Panc1 (cell line): ENCODE measurements at regions not wholly inside any gene's neighbourhood (a gene's known extent, or its start where the extent isn't known, plus 50 kb on each side); places are given as distances from the start of the nearest gene placed in this dataset.

Source experiments
- ATAC-seq: fragments of 200-7000 bp; cut with Tn5 transposase; 2 replicates; pipeline ENCODE4 v1.9.1; 2020; ENCODE audit warnings: mild to moderate bottlenecking, moderate library complexity
- BruUV-seq: library from RNA; stranded (reverse); fragments of 400-500 nt; replicated peaks from 2 replicates; lab custom pipeline; 2021; lab: Mats Ljungman, UMichigan
- CTCF ChIA-PET: fragments of 300-600 bp; sonication (Branson Sonifier 250); formaldehyde crosslinking; loops from one replicate; lab custom pipeline; 2022; ENCODE audit warnings: antibody characterized with exemption; lab: Charles Lee
- POLR2A ChIA-PET: fragments of 300-600 bp; sonication (Branson Sonifier 250); formaldehyde crosslinking; loops from one replicate; lab custom pipeline; 2022; ENCODE audit warnings: antibody characterized with exemption; lab: Charles Lee
- DNase-seq: peaks from one replicate; pipeline ENCODE4 v3.0.0-alpha.2; 2010; ENCODE audit warnings: low read depth, low spot score
- H3K27ac ChIP-seq: 2 replicates; pipeline ENCODE4 v1.5.1; 2011; ENCODE audit warnings: mild to moderate bottlenecking, low read length, inconsistent platforms
- H3K27me3 ChIP-seq: fragments of 200-500 bp; sonication (Bioruptor generic); 2 replicates; pipeline ENCODE4 v1.6.0; 2014; ENCODE audit warnings: low read length, inconsistent platforms; ENCODE audit not compliant: control insufficient read depth, insufficient read depth
- H3K36me3 ChIP-seq: fragments of 200-500 bp; sonication (Bioruptor generic); 2 replicates; pipeline ENCODE4 v1.5.1; 2014; ENCODE audit warnings: inconsistent platforms, mild to moderate bottlenecking, low read length, moderate library complexity; ENCODE audit not compliant: control insufficient read depth, insufficient read depth
- H3K4me1 ChIP-seq: 2 replicates; pipeline ENCODE4 v1.5.1; 2011; ENCODE audit warnings: inconsistent platforms, mild to moderate bottlenecking, low read length, moderate library complexity; ENCODE audit not compliant: control insufficient read depth, insufficient read depth
- H3K4me3 ChIP-seq, 2 experiments: 2 replicates each; pipeline ENCODE4 v1.5.1; 2011 to 2012; ENCODE audit warnings: low read depth in 2 of 2, low read length in 2 of 2, mild to moderate bottlenecking in 2 of 2, inconsistent platforms in 1 of 2, moderate library complexity in 1 of 2
- H3K9me3 ChIP-seq: fragments of 200-500 bp; sonication (Bioruptor generic); 2 replicates; pipeline ENCODE4 v1.5.1; 2014; ENCODE audit warnings: low read depth, mild to moderate bottlenecking, inconsistent platforms, low read length, moderate library complexity; ENCODE audit not compliant: control insufficient read depth, insufficient read depth
- CTCF ChIP-seq: fragments of 450-650 bp; IDR thresholded peaks from 2 replicates; pipeline ENCODE4 v1.5.1; 2017; ENCODE audit warnings: mild to moderate bottlenecking
- POLR2AphosphoS5 ChIP-seq: IDR thresholded peaks from 2 replicates; pipeline ENCODE4 v1.6.1; 2012; ENCODE audit warnings: mild to moderate bottlenecking, low read depth, low read length, moderate library complexity
- REST ChIP-seq, 2 experiments: IDR thresholded peaks; 2 replicates each; pipeline ENCODE4 v1.6.1; 2011 to 2012; ENCODE audit warnings: low read depth in 2 of 2, control low read depth in 1 of 2, low read length in 1 of 2, mild to moderate bottlenecking in 1 of 2, moderate library complexity in 1 of 2; ENCODE audit not compliant: insufficient read depth in 1 of 2
- SIN3A ChIP-seq: IDR thresholded peaks from 2 replicates; pipeline ENCODE4 v1.6.1; 2012; ENCODE audit warnings: low read depth, mild to moderate bottlenecking, low read length, moderate library complexity, borderline replicate concordance; ENCODE audit not compliant: insufficient read depth
- TCF7L2 ChIP-seq: IDR thresholded peaks from 2 replicates; pipeline ENCODE4 v1.6.1; 2011; ENCODE audit warnings: mild to moderate bottlenecking, low read depth, low read length, inconsistent platforms
- in situ Hi-C: cut with HindIII; loops from 2 replicates; pipeline ENCODE4 v1.10.0; 2016; ENCODE audit warnings: low sequenced_read_pairs, low pct_unique_long_range_greater_than_20kb
- intact Hi-C: fragments of 100-400 bp; cut with micrococcal nuclease; formaldehyde crosslinking; loops from one replicate; pipeline ENCODE4 v1.10.0; 2022; ENCODE audit not compliant: unreplicated experiment

- in situ Hi-C loops, result no loop called here
- ChIA-PET POLR2A (no interaction called here), CTCF (no interaction called here)
- Histone ChIP-seq H3K9me3 (no peaks in the 10 kb centered on the region), H3K4me1 (no peaks in the 10 kb centered on the region), H3K27me3 (no peaks in the 10 kb centered on the region), H3K36me3 (no peaks in the 10 kb centered on the region), H3K27ac (no peak overlapping the region), H3K4me3 (no peak overlapping the region)
- no TSS peak for BruUV-seq
- intact Hi-C loops, result no loop called here
- ATAC-seq, result no peak
- TF ChIP-seq SIN3A (no peak), REST (IDR thresholded peaks at IDR 0.05; ENCODE audit: insufficient read depth in 1 of 2, low read depth in 2 of 2, low read length in 1 of 2) (no peak), TCF7L2 (no peak), POLR2AphosphoS5 (no peak), CTCF (no peak)
- DNase-seq, result no peak
Observed at GRCh38 chr20:12241065-12241464, 323.4 kb downstream of the BTBD3 start.

GRCh38 chr20:12243327-12243726 lies 325.6 kb downstream of the BTBD3 start:
- intact Hi-C loops, result no loop called here

More at GRCh38 chr20:12243327-12243726, 325.6 kb downstream of the BTBD3 start:
- H3K9me3 ChIP-seq, result no peaks in the 10 kb centered on the region
- H3K27me3 ChIP-seq, result no peaks in the 10 kb centered on the region
- in situ Hi-C loops, result no loop called here
- H3K4me3 ChIP-seq, result no peak overlapping the region
- BruUV-seq, result no TSS peak
- H3K36me3 ChIP-seq, result no peaks in the 10 kb centered on the region
- ChIA-PET POLR2A (no interaction called here), CTCF (no interaction called here)
- H3K4me1 ChIP-seq, result no peaks in the 10 kb centered on the region
- no peak for TF ChIP-seq REST (IDR thresholded peaks at IDR 0.05; ENCODE audit: insufficient read depth in 1 of 2, low read depth in 2 of 2, low read length in 1 of 2)
- no peak for TF ChIP-seq SIN3A
- no peak for TF ChIP-seq TCF7L2
- TF ChIP-seq CTCF, result no peak
- no peak for TF ChIP-seq POLR2AphosphoS5
- ATAC-seq, result no peak
- no peak overlapping the region for H3K27ac ChIP-seq
- no peak for DNase-seq
